Natural killer cell (primary cell): ENCODE measurements at regions not wholly inside any gene's neighbourhood (a gene's known extent, or its start where the extent isn't known, plus 50 kb on each side); places are given as distances from the start of the nearest gene placed in this dataset.

Source experiments
- ATAC-seq, 3 donors: fragments of 150-1000 bp in 2 of 3; fragments of 200-7000 bp in 1 of 3; cut with Tn5 transposase; 1 replicate in 1 of 3; 2 replicates in 2 of 3; pipeline ENCODE4 v1.10.0; 2021; ENCODE audit warnings: mild to moderate bottlenecking in 2 of 3, moderate library complexity in 2 of 3
- DNase-seq, 2 donors: peaks; one replicate each; pipeline versions ENCODE4 v3.0.0 to v3.0.0-alpha.2; 2013 to 2021; ENCODE audit warnings: mixed read lengths in 1 of 2
- H3K27ac ChIP-seq: one replicate; pipeline ENCODE4 v1.5.1; 2013; ENCODE audit warnings: mild to moderate bottlenecking, low read length
- H3K27me3 ChIP-seq: one replicate; pipeline ENCODE4 v1.6.1; 2013; ENCODE audit warnings: low read length; ENCODE audit not compliant: control insufficient read depth, insufficient read depth
- H3K36me3 ChIP-seq: one replicate; pipeline ENCODE4 v1.6.1; 2013; ENCODE audit warnings: low read length; ENCODE audit not compliant: control insufficient read depth, insufficient read depth
- H3K4me1 ChIP-seq: one replicate; pipeline ENCODE4 v1.6.1; 2013; ENCODE audit warnings: low read length; ENCODE audit not compliant: control insufficient read depth, insufficient read depth
- H3K4me3 ChIP-seq: one replicate; pipeline ENCODE4 v1.5.1; 2013; ENCODE audit warnings: low read length
- H3K9me3 ChIP-seq: one replicate; pipeline ENCODE4 v1.6.1; 2013; ENCODE audit warnings: low read length; ENCODE audit not compliant: control insufficient read depth, insufficient read depth
- H3K27ac Mint-ChIP-seq, 2 donors: one replicate each; pipeline ENCODE4 v1.8.0; 2022; ENCODE audit warnings: mild to moderate bottlenecking in 2 of 2, mixed read lengths in 2 of 2, moderate library complexity in 1 of 2
- H3K27me3 Mint-ChIP-seq, 2 donors: one replicate each; pipeline ENCODE4 v1.8.0; 2022; ENCODE audit warnings: low read depth in 2 of 2, mixed read lengths in 2 of 2
- H3K36me3 Mint-ChIP-seq: one replicate; pipeline ENCODE4 v1.8.0; 2022; ENCODE audit warnings: mixed read lengths
- H3K4me1 Mint-ChIP-seq, 2 donors: one replicate each; pipeline ENCODE4 v1.8.0; 2022; ENCODE audit warnings: mixed read lengths in 2 of 2
- H3K4me3 Mint-ChIP-seq: one replicate; pipeline ENCODE4 v1.8.0; 2022; ENCODE audit warnings: mild to moderate bottlenecking, moderate library complexity, mixed read lengths
- H3K9me3 Mint-ChIP-seq, 2 donors: one replicate each; pipeline ENCODE4 v1.8.0; 2022; ENCODE audit warnings: mixed read lengths in 2 of 2
- CTCF ChIP-seq: fragments of 200-600 bp; IDR thresholded peaks from one replicate; pipeline ENCODE4 v1.8.0; 2022; ENCODE audit warnings: antibody characterized with exemption
- WGBS: methylation state at CpG from one replicate; pipeline ENCODE4 v1.1.7; 2013; ENCODE audit warnings: missing lambda C conversion rate; ENCODE audit not compliant: insufficient coverage; 5-methylcytosine and 5-hydroxymethylcytosine counted together
- intact Hi-C: fragments of 100-400 bp; cut with micrococcal nuclease; formaldehyde crosslinking; loops from one replicate; pipeline ENCODE4 v1.14.2; 2022

- Histone ChIP-seq H3K4me3 (no peak overlapping the region), H3K9me3 (no peaks in the 10 kb centered on the region), H3K27ac (no peak overlapping the region), H3K36me3 (no peaks in the 10 kb centered on the region), H3K27me3 (peaks cover 2% of the 10 kb centered on the region), H3K4me1 (no peaks in the 10 kb centered on the region)
- H3K4me3 Mint-ChIP-seq: no peak overlapping the region
- peaks cover 0 to 2% of the 10 kb centered on the region in 2 donors for H3K4me1 Mint-ChIP-seq
- no peak overlapping the region for H3K27ac Mint-ChIP-seq
- ATAC-seq (no peak), DNase-seq (no peak)
- intact Hi-C loops: no loop called here
- WGBS: no CpG with 5 or more reads among the region's 1 CpG
- peaks cover 0 to 2% of the 10 kb centered on the region in 2 donors for H3K9me3 Mint-ChIP-seq
- H3K27me3 Mint-ChIP-seq: peaks cover 0 to 11% of the 10 kb centered on the region in 2 donors
- TF ChIP-seq CTCF: no peak
- no peaks in the 10 kb centered on the region for H3K36me3 Mint-ChIP-seq
Observed at GRCh38 chr4:74618166-74618565, 173.2 kb downstream of the AREG start.

- peaks cover 0 to 8% of the 10 kb centered on the region in 2 donors for H3K27me3 Mint-ChIP-seq
- Histone ChIP-seq H3K4me3 (no peak overlapping the region), H3K27me3 (peaks cover 2% of the 10 kb centered on the region), H3K9me3 (no peaks in the 10 kb centered on the region), H3K4me1 (no peaks in the 10 kb centered on the region), H3K36me3 (no peaks in the 10 kb centered on the region), H3K27ac (no peak overlapping the region)
- no peaks in the 10 kb centered on the region for H3K36me3 Mint-ChIP-seq
- peaks cover 0 to 2% of the 10 kb centered on the region in 2 donors for H3K9me3 Mint-ChIP-seq
- intact Hi-C loops: no loop called here
- peaks cover 0 to 4% of the 10 kb centered on the region in 2 donors for H3K4me1 Mint-ChIP-seq
- WGBS: 63% methylated on average over 1 of the region's 1 CpG
- TF ChIP-seq CTCF: no peak
- DNase-seq: no peak
- no peak overlapping the region for H3K4me3 Mint-ChIP-seq
- no peak for ATAC-seq
- no peak overlapping the region for H3K27ac Mint-ChIP-seq
Observed at GRCh38 chr4:74618659-74619058, 173.7 kb downstream of the AREG start.

GRCh38 chr4:74619931-74620702 is 174.2 kb downstream of the BTC start:
- DNase-seq (no peak), ATAC-seq (no peak)

More at GRCh38 chr4:74619931-74620702, 174.2 kb downstream of the BTC start:
- Mint-ChIP-seq H3K27ac (no peak overlapping the region), H3K4me3 (no peak overlapping the region), H3K9me3 (no peaks in the 10 kb centered on the region), H3K36me3 (no peaks in the 10 kb centered on the region), H3K4me1 (peaks cover 12 to 17% of the 10 kb centered on the region in 2 donors), H3K27me3 (peaks cover 0 to 5% of the 10 kb centered on the region in 2 donors)
- Histone ChIP-seq H3K27ac (no peak overlapping the region), H3K36me3 (no peaks in the 10 kb centered on the region), H3K27me3 (peaks cover 2% of the 10 kb centered on the region), H3K4me1 (no peaks in the 10 kb centered on the region), H3K4me3 (no peak overlapping the region), H3K9me3 (no peaks in the 10 kb centered on the region)
- TF ChIP-seq CTCF: no peak
- WGBS: 55% methylated on average over 2 of the region's 2 CpGs
- intact Hi-C loops: loop anchor here (5.0 kb wide), 1 partner anchor 393 kb away; no protein-coding TSS in a partner anchor
